ENCODE measurements at regions not wholly inside any gene's neighbourhood (a gene's known extent, or its start where the extent isn't known, plus 50 kb on each side); places are given as distances from the start of the nearest gene placed in this dataset.

GRCh38 chr3:111311709-111312235 is 230.2 kb upstream of the CD96 start:
- DNase-seq (ENCODE audit: low read depth in 1 of 2, low spot score in 1 of 2): no peak

- DNase-seq (ENCODE audit: low read depth in 1 of 2, low spot score in 1 of 2): no peak
These were observed 227.7 kb upstream of the CD96 start for GRCh38 chr3:111314181-111314873.

- no peak for DNase-seq (ENCODE audit: low read depth in 1 of 2, low spot score in 1 of 2)
These were observed 227.1 kb upstream of the CD96 start for GRCh38 chr3:111314898-111315297.

DNA sequence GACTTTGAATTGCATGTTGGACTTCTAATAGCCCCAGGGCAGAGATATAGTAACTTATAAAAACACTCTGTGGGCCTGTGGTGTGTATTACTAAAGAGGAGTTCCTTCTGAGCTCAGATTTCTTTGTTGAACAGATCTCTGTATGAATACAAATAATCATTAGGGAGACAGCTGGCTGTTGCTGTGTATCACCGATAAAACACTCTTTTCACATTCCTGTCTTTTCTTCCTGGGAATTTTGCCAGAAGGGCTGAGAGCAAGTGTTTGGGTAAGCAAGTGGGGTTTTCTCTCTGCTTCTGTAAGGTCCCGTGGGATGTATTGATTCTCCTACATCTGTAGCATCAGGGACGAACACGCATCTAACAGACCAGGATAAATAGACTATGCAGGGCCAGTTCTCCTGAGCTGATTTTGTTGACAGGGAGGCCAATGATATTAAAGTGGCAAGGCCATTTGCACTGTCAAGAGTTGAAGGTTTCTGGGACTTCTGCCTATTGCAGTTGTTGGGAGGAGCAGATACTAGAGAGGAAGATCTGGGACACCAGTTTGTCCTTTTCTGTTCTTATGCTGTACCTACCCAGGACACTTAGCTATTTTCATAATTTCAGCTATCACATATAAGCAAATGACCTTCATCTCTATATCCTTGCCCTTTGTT is 225.9 kb upstream of the CD96 start:
- no peak for DNase-seq (ENCODE audit: low read depth in 1 of 2, low spot score in 1 of 2)

DNA sequence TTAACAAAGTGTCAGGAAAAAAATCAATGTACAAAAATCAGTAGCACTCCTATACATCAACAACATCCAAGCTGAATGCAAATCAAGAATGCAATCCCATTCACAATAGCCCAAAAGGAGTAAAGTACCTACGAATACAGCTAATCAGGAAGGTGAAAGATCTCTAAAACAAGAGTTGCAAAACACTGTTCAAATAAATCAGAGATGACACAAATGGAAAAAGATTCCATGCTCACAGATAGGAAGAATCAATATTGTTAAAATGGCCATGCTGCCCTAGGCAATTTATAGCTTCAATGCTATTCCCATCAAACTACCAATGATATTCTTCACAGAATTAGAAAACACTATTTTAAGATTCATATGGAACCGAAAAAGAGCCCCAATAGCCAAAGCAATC is 223.7 kb upstream of the CD96 start:
- DNase-seq (ENCODE audit: low read depth in 1 of 2, low spot score in 1 of 2): no peak

GRCh38 chr3:111319598-111319997 is 222.4 kb upstream of the CD96 start:
- DNase-seq (ENCODE audit: low read depth in 1 of 2, low spot score in 1 of 2): no peak

DNA sequence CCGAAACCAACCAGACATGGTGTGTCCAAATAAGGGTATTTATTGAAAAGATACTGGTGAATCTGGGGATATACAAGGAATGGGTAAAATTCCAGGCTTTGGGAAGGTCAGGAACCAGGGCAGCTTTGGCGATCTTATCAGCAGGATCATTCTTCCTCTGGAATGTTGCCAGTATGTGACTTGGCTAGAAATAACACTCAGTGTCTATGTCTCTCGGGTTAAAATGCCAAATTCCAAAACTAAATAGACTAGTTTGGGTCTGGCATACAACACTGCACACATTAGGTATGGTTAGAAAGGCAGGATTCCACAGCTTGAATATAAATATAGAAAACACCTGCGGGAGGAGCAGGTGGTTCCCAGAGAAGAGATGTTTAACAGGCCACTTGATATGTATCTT is 220.2 kb upstream of the CD96 start:
- no peak for DNase-seq (ENCODE audit: low read depth in 1 of 2, low spot score in 1 of 2)

GRCh38 chr3:111323019-111323418 is 219.0 kb upstream of the CD96 start:
- no peak for DNase-seq (ENCODE audit: low read depth in 1 of 2, low spot score in 1 of 2)

DNA sequence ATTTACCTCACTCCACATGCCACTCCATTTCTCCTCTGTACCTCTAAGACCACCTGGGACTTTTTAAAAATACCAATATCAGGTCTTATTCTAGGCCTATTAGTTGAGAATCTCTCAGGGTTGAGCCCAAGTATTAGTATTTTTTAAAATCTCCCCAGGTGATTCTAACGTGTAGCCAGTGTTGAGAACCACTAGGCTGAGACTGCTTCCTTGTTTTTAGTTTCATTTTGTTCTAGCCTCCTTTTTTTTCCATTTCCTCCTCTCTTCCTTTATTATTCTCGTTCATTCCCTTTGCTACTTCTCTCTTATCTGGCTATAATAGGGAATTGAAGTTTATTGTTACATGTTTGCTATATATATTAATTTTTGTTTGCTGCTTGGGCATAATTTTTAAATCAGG is 217.8 kb upstream of the CD96 start:
- DNase-seq (ENCODE audit: low read depth in 1 of 2, low spot score in 1 of 2): no peak

DNA sequence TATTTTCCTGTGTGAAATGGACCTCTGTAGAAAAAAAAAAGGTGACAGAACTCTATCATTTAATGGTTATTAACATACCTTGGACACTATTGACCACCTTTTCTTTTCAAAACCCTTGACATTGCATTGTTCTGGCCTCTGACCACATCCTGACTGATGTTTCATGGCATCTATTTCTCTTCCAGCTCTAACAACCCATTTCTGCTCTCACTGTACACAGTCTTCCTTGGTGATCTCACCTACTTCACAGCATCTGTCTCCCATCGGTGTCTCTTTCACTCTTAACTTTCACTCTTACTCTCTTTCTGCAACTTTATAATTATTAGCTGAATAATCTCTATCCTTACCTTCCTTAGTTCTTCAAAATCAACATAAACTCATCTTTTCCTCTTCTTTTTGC is 217.4 kb upstream of the CD96 start:
- DNase-seq (ENCODE audit: low read depth in 1 of 2, low spot score in 1 of 2): no peak

- no peak for DNase-seq (ENCODE audit: low read depth in 1 of 2, low spot score in 1 of 2)
These were observed 216.8 kb upstream of the CD96 start for GRCh38 chr3:111325160-111325718.

GRCh38 chr3:111326144-111326995 is 215.6 kb upstream of the CD96 start:
- DNase-seq (ENCODE audit: low read depth in 1 of 2, low spot score in 1 of 2): no peak

GRCh38 chr3:111331306-111331705 is 210.7 kb upstream of the CD96 start:
- no peak for DNase-seq (ENCODE audit: low read depth in 1 of 2, low spot score in 1 of 2)

DNA sequence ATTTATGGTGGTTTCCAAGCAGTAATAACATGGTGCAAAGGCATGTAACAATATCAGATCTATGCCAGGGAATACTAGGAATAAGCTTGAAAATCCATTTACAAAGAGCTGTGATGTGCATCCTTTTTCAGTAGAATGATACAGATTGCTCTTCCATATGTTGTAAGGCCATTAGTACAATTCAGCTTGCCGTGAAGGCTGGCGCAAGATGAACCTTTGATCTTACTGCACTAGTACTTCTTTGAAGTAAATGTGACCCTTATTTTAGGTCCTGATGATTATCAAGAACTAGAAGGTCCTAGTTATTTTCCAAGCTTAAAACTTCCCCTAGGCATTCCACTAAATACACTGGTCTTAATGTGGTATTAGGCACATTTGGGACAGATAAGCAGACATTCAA is 210.1 kb upstream of the CD96 start:
- no peak for DNase-seq (ENCODE audit: low read depth in 1 of 2, low spot score in 1 of 2)

DNA sequence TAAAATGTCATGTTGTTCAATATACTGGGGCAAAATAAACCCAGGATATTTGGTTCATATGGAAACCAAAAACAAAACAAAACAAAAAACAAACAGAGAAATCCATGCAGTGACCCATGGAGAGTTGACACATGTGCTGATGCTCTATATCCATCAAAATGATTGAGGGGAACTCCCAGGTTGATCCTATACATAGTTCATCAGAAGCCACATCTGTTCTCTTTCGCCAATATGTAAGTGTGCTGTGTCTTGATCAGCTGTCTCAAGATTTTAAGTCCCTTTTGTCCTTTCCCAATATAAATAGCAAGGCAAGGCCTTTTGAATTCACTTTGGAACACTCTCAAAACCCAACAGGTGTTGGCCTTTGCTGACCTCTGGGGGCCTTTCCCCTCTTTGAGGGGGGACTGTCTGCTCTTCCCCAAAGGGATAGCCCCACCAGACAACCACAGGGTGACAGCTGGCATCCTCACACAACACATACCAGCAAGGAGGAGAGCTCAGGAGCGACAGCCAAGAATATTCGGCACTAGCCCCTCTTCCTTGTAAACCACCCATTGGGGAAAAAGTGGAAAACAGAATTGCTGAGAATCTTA is 209.4 kb upstream of the CD96 start:
- DNase-seq (ENCODE audit: low read depth in 1 of 2, low spot score in 1 of 2): no peak

DNA sequence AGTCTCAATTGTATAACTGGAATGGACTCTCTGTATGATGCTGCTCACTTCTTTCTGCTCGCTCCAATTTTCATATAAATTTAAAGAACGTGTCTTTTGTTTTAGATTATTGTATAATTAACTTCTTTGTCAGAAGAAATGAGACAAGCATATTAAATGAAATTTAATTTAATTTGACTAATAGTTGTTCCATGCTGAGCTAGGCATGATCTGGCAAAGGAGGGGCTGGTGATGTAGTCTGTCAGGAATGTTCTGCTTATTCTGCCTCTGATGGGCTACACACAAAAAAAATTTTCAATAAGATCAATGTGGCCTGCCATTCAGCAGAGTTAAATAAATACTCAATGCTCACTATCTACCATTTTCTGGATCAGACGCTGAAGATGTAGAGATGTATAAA is 208.4 kb upstream of the CD96 start:
- no peak for DNase-seq (ENCODE audit: low read depth in 1 of 2, low spot score in 1 of 2)

DNA sequence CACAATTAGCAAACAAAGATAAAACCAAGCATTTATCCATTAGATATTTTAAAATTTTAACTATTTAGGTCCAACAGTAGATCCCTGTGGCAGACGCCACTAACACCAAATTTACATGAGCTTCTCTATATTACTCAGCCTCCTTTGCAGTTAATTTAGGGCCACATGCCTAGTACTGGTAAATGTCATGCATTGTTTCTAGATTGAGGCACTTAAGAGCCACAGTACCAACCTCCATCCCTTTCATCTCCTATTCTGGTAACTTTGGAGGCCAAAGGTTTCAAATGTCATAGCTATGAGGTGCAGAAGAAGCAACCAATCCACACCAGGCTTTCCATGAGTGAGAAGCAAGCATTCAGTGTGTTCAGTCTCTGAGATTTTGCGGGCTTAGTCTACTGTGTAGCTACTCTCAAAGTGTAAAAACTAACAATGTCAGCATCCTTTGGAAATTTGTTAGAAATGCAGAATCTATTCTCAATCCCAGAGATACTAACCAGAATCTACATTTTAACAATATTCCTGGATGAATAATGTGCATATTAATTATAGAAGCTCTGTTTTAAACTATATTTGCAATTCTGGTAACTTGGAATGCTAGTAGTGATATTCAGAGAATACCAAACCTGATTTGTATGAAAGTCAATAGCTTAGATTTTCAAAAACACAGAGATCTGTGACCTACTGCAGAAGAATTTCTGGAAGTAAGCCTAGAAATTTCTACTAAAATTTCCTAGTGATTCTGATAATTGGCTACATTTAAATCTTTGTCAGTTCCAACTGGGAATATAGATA is 206.3 kb upstream of the CD96 start:
- DNase-seq (ENCODE audit: low read depth in 1 of 2, low spot score in 1 of 2): no peak

DNA sequence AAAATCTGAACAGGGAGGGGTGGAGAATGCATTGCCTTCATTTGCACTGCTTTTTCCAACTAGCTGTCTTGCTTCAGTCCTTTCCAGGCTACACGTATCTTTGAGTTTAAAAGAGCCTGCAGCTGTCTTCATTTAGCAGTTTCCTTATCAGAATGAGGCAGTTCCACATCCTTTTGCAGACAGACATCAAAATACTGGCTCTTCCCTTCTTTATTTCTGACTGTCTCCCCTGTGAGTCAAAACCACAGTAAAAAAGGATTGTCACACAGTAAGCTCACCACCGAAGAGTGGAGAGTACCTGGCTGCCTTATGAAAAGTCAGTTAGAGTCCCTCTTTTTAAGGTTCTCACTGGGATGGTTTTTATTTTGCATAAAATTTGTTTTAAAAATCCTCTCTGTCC is 205.5 kb upstream of the CD96 start:
- no peak for DNase-seq (ENCODE audit: low read depth in 1 of 2, low spot score in 1 of 2)

DNA sequence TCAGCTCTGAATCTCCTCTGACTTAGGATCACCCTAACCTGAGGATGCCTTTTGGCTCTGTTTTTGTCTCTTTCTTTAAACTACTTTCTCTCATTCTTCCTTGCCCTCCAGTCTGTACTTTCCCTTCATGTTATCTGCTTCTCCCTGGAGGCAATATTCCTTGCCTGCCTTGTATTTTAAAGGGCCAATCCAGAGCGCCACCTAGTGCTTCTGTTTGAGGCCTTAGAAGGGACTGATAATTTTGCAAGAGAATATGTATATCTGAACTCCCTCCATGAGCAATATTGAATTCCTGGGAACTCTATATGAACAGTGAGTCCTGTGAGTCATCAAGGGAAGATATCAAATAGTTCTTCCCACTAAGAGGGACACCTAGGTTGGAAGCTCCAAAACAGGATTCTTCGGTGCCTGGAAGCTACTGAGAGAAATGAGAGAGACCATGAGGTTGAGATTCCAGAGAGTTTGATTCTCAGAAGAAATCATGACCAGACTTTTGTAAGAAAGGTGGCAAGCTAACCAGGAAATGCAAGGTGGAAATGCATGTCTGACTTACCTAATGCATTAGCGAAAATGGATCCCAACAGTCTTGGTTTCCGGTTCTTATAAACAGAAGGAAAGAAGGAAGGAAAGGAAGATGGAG is 203.8 kb upstream of the CD96 start:
- no peak for DNase-seq (ENCODE audit: low read depth in 1 of 2, low spot score in 1 of 2)

GRCh38 chr3:111339017-111339416 is 203.0 kb upstream of the CD96 start:
- DNase-seq (ENCODE audit: low read depth in 1 of 2, low spot score in 1 of 2): no peak

Data from stimulated activated CD4-positive, alpha-beta T cell treated with anti-CD3 and anti-CD28 coated beads, Interleukin-15, amount 100 ng/mL, for 1 hour (primary cell).